Neuronal stem cell (in vitro differentiated cells): ENCODE measurements at regions not wholly inside any gene's neighbourhood (a gene's known extent, or its start where the extent isn't known, plus 50 kb on each side); places are given as distances from the start of the nearest gene placed in this dataset.

Source experiments
- DNase-seq: peaks from one replicate; pipeline ENCODE4 v3.0.0-alpha.2; 2013; ENCODE audit warnings: low spot score
- H2AFZ ChIP-seq: one replicate; pipeline ENCODE4 v1.6.1; 2013; ENCODE audit warnings: mild to moderate bottlenecking, low read length, inconsistent platforms
- H2AK5ac ChIP-seq: 2 replicates; pipeline ENCODE4 v1.6.1; 2013; ENCODE audit warnings: low read depth, mild to moderate bottlenecking, inconsistent platforms, low read length, moderate library complexity, mixed read lengths
- H2BK120ac ChIP-seq: 2 replicates; pipeline ENCODE4 v1.6.1; 2013; ENCODE audit warnings: low read depth, mild to moderate bottlenecking, inconsistent platforms, low read length, moderate library complexity, mixed read lengths
- H2BK12ac ChIP-seq: one replicate; pipeline ENCODE4 v1.6.1; 2013; ENCODE audit warnings: low read length, inconsistent platforms
- H2BK15ac ChIP-seq: 2 replicates; pipeline ENCODE4 v1.6.1; 2013; ENCODE audit warnings: mild to moderate bottlenecking, low read length, inconsistent platforms, mixed read lengths
- H2BK5ac ChIP-seq: one replicate; pipeline ENCODE4 v1.6.1; 2013; ENCODE audit warnings: inconsistent platforms, mild to moderate bottlenecking, low read length, moderate library complexity
- H3K14ac ChIP-seq: one replicate; pipeline ENCODE4 v1.6.1; 2013; ENCODE audit warnings: low read length, inconsistent platforms
- H3K18ac ChIP-seq: 2 replicates; pipeline ENCODE4 v1.6.1; 2013; ENCODE audit warnings: low read length, inconsistent platforms
- H3K23ac ChIP-seq: 2 replicates; pipeline ENCODE4 v1.6.1; 2013; ENCODE audit warnings: low read depth, mild to moderate bottlenecking, mixed read lengths, low read length, inconsistent platforms; ENCODE audit not compliant: poor library complexity
- H3K27ac ChIP-seq: replicated peaks from 3 replicates; pipeline ENCODE4 v1.5.1; 2013; ENCODE audit warnings: low read length, inconsistent platforms
- H3K27me3 ChIP-seq, 3 experiments: 2 replicates each; pipeline ENCODE4 v1.6.1; 2013; ENCODE audit warnings: low read length in 3 of 3, mild to moderate bottlenecking in 2 of 3, inconsistent platforms in 1 of 3, low read depth in 1 of 3, mixed read lengths in 1 of 3, moderate library complexity in 1 of 3; ENCODE audit not compliant: control insufficient read depth in 3 of 3, insufficient read depth in 3 of 3
- H3K36me3 ChIP-seq, 2 donors: replicated peaks in 1 of 2; 2 replicates each; pipeline ENCODE4 v1.6.1; 2013; ENCODE audit warnings: low read length in 2 of 2; ENCODE audit not compliant: control insufficient read depth in 2 of 2, insufficient read depth in 2 of 2
- H3K4ac ChIP-seq: 2 replicates; pipeline ENCODE4 v1.6.1; 2013; ENCODE audit warnings: inconsistent platforms, mild to moderate bottlenecking, low read length, moderate library complexity
- H3K4me1 ChIP-seq, 2 donors: 1 replicate in 1 of 2; 2 replicates in 1 of 2; pipeline ENCODE4 v1.6.1; 2013; ENCODE audit warnings: low read length in 2 of 2, low read depth in 1 of 2; ENCODE audit not compliant: control insufficient read depth in 2 of 2, insufficient read depth in 1 of 2
- H3K4me2 ChIP-seq: one replicate; pipeline ENCODE4 v1.6.1; 2013; ENCODE audit warnings: mild to moderate bottlenecking, low read length, inconsistent platforms; ENCODE audit not compliant: insufficient read depth, poor library complexity, severe bottlenecking
- H3K4me3 ChIP-seq, 2 donors: 2 replicates each; pipeline ENCODE4 v1.5.1; 2013; ENCODE audit warnings: low read length in 2 of 2, mild to moderate bottlenecking in 2 of 2, inconsistent platforms in 1 of 2, moderate library complexity in 1 of 2
- H3K79me1 ChIP-seq: one replicate; pipeline ENCODE4 v1.6.1; 2013; ENCODE audit warnings: low read depth, mild to moderate bottlenecking, inconsistent platforms, low read length, moderate library complexity
- H3K9ac ChIP-seq: one replicate; pipeline ENCODE4 v1.6.1; 2013; ENCODE audit warnings: mild to moderate bottlenecking, low read depth, low read length, inconsistent platforms; ENCODE audit not compliant: poor library complexity
- H3K9me3 ChIP-seq, 2 donors: replicated peaks in 1 of 2; 2 replicates each; pipeline versions ENCODE3 to v1.6.1; 2013; ENCODE audit warnings: low read length in 2 of 2, mild to moderate bottlenecking in 2 of 2, inconsistent platforms in 1 of 2, low read depth in 1 of 2, mixed read lengths in 1 of 2, moderate library complexity in 1 of 2; ENCODE audit not compliant: control insufficient read depth in 2 of 2, insufficient read depth in 1 of 2
- H4K8ac ChIP-seq: one replicate; pipeline ENCODE4 v1.6.1; 2013; ENCODE audit warnings: low read depth, mild to moderate bottlenecking, inconsistent platforms, low read length, moderate library complexity
- H4K91ac ChIP-seq: one replicate; pipeline ENCODE4 v1.6.1; 2013; ENCODE audit warnings: low read length, low read depth, mild to moderate bottlenecking, inconsistent platforms; ENCODE audit not compliant: poor library complexity
- whole genome bisulfite sequencing, 2 donors: extraction: QIAGEN DNeasy Blood & Tissue Kit; methylation state at CpG; one replicate each; pipeline ENCODE4 v1.1.7; 2013; ENCODE audit warnings: missing lambda C conversion rate in 2 of 2, mixed read lengths in 1 of 2; ENCODE audit not compliant: insufficient read length in 2 of 2, insufficient replicate concordance in 1 of 2; ENCODE audit errors: extremely low coverage in 2 of 2; 5-methylcytosine and 5-hydroxymethylcytosine counted together

DNA sequence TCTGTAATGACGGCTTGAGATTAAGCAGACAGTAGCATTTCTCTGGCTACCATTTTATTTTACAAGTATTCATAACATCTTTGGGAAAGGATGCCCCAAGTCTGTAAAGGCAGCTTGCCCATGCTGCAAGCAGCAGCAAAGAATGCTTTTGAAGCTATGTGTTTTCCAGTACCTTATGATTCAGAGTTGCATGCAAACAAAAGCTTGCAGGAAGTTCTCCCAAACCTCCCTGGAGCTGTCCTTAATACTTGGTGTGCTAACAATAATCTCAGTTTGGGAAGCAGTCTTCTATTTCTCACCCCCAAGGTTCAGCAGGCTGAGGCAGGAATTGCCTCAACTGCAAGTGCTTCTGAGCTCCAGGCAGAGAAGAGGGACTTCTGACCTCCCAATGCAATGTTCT, 60.8 kb downstream of the CCNA1 start:
- WGBS, 2 donors, result no CpG with 5 or more reads among the region's 1 CpG
- no peak overlapping the region for H3K4ac ChIP-seq
- H2BK12ac ChIP-seq, result no peak overlapping the region

DNA sequence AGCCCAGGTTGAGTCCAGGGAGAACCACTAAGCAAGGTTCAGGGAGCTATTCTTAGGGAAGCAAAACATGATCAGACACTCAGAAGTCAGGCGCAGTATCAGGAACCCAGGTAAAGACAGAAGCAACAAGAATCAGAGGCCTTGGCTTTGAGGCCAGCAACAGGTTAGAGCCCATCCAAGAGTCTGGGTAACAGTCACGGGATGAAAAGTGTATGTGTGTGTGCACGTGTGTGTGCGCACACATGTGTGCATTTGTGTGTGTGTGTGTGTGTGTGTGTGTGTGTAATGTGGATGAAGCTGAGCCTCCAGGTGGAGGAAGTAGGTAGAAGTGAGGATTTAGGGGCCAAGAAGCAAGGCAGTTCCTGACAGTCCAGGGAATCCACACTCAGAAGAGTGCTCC, 63.1 kb downstream of the CCNA1 start:
- Histone ChIP-seq H4K91ac (no peak overlapping the region), H3K14ac (no peak overlapping the region), H3K9ac (no peak overlapping the region), H2BK120ac (no peak overlapping the region), H3K4ac (no peak overlapping the region), H3K27me3 (no peaks in the 10 kb centered on the region), H3K4me2 (no peak overlapping the region), H3K23ac (no peak overlapping the region), H3K9me3 (no peaks in the 10 kb centered on the region), H2AFZ (no peak overlapping the region), H4K8ac (no peak overlapping the region), H3K18ac (no peak overlapping the region), H3K4me3 (no peak overlapping the region), H2AK5ac (no peak overlapping the region), H2BK12ac (no peak overlapping the region), H3K4me1 (no peaks in the 10 kb centered on the region), H3K27ac (no peak overlapping the region), H2BK5ac (no peak overlapping the region), H2BK15ac (no peak overlapping the region), H3K36me3 (no peaks in the 10 kb centered on the region), H3K79me1 (no peaks in the 10 kb centered on the region)
- DNase-seq, result no peak
- no CpG with 5 or more reads among the region's 4 CpGs for WGBS, 2 donors

More for the DNA sequence above, 60.8 kb downstream of the CCNA1 start:
- Histone ChIP-seq H2AFZ (no peak overlapping the region), H4K8ac (no peak overlapping the region), H3K23ac (no peak overlapping the region), H2BK5ac (no peak overlapping the region), H3K27ac (no peak overlapping the region), H3K4me2 (no peak overlapping the region), H3K4me1 (no peaks in the 10 kb centered on the region), H3K9ac (no peak overlapping the region), H3K4me3 (no peak overlapping the region), H3K14ac (no peak overlapping the region), H3K79me1 (no peaks in the 10 kb centered on the region), H2BK120ac (no peak overlapping the region), H3K18ac (no peak overlapping the region), H2BK15ac (no peak overlapping the region), H3K27me3 (no peaks in the 10 kb centered on the region), H3K9me3 (no peaks in the 10 kb centered on the region), H3K36me3 (no peaks in the 10 kb centered on the region), H4K91ac (no peak overlapping the region), H2AK5ac (no peak overlapping the region)
- DNase-seq, result no peak

DNA sequence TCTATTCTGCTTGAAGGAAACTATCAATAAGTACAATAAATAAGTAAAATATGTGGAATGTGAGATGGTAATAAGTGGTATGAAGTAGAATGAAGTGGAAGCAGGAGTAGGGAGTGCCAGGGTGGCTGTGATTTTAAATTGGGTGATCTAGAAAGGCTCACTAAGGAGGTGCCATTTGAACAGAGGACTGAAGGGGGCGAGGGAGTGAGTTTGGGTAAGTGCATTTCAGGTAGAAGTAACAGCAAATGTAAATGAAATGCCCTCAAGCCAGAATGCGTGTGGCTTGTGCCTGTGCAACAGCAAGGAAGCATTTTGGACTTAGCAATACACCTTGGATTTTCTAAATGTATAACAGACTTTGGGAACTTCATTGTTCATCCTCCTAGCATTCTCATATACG, 77.1 kb downstream of the CCNA1 start:
- H3K9ac ChIP-seq, result no peak overlapping the region
- H4K91ac ChIP-seq, result no peak overlapping the region
- no peaks in the 10 kb centered on the region for H3K27me3 ChIP-seq
- no peak overlapping the region for H2AFZ ChIP-seq
- no peaks in the 10 kb centered on the region for H3K4me1 ChIP-seq
- no peak overlapping the region for H3K18ac ChIP-seq
- no peak overlapping the region for H2BK15ac ChIP-seq
- H3K14ac ChIP-seq, result no peak overlapping the region
- H3K79me1 ChIP-seq, result no peaks in the 10 kb centered on the region
- no peaks in the 10 kb centered on the region for H3K36me3 ChIP-seq
- no peak overlapping the region for H2AK5ac ChIP-seq
- H2BK12ac ChIP-seq, result no peak overlapping the region
- H3K27ac ChIP-seq, result no peak overlapping the region
- no peak overlapping the region for H2BK5ac ChIP-seq
- no peak overlapping the region for H3K4ac ChIP-seq
- H4K8ac ChIP-seq, result no peak overlapping the region
- H2BK120ac ChIP-seq, result no peak overlapping the region
- no peak overlapping the region for H3K4me3 ChIP-seq
- no CpG with 5 or more reads among the region's 3 CpGs for WGBS, 2 donors
- H3K9me3 ChIP-seq, result no peaks in the 10 kb centered on the region
- DNase-seq, result no peak
- no peak overlapping the region for H3K23ac ChIP-seq
- no peak overlapping the region for H3K4me2 ChIP-seq

DNA sequence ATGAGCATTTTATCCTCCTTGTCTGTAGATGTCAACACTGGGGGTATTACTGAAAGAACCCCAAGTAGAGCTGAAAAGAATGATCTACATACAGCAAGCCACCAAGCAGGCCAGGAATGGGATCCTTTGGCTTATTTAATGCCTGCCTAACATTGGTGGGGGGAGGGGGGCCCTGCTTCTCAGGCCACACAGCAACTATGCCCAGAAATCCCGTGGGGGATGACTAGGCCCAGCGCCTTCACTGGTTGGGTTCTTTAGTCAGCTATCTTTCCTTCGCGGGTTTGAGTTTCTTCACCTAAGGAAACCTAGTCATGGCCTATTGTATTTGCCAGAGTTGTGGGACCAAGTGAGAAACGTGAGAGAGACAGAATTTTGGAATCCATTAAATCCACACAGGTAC, 80.5 kb downstream of the CCNA1 start:
- no peaks in the 10 kb centered on the region for H3K4me1 ChIP-seq
- H3K9me3 ChIP-seq, result no peaks in the 10 kb centered on the region
- no peak overlapping the region for H2AK5ac ChIP-seq
- H3K4ac ChIP-seq, result no peak overlapping the region
- no peak overlapping the region for H3K14ac ChIP-seq
- no peak overlapping the region for H3K9ac ChIP-seq
- no peak overlapping the region for H2BK15ac ChIP-seq
- no peak for DNase-seq
- H2BK120ac ChIP-seq, result no peak overlapping the region
- no peaks in the 10 kb centered on the region for H3K36me3 ChIP-seq
- no peak overlapping the region for H3K18ac ChIP-seq
- H3K27me3 ChIP-seq, result no peaks in the 10 kb centered on the region
- no peak overlapping the region for H3K4me2 ChIP-seq
- H2BK12ac ChIP-seq, result no peak overlapping the region
- no peak overlapping the region for H3K27ac ChIP-seq
- H3K4me3 ChIP-seq, result no peak overlapping the region
- H4K8ac ChIP-seq, result no peak overlapping the region
- H2AFZ ChIP-seq, result no peak overlapping the region
- H2BK5ac ChIP-seq, result no peak overlapping the region
- H3K23ac ChIP-seq, result no peak overlapping the region
- WGBS, 2 donors, result no CpG with 5 or more reads among the region's 5 CpGs
- H4K91ac ChIP-seq, result no peak overlapping the region
- no peaks in the 10 kb centered on the region for H3K79me1 ChIP-seq
